Astrocyte (in vitro differentiated cells and primary cell): ENCODE measurements at regions not wholly inside any gene's neighbourhood (a gene's known extent, or its start where the extent isn't known, plus 50 kb on each side); places are given as distances from the start of the nearest gene placed in this dataset.
"Not testable (repeated sequence)": the region's sequence is repeated elsewhere in the genome, so short reads cannot be mapped to it uniquely, and the experiment has no call there.

Experiments
- DNase-seq: peaks from one replicate; pipeline ENCODE4 v3.0.0-alpha.2; 2010; ENCODE audit warnings: low read depth
- FAIRE-seq: peaks from 2 replicates; lab custom pipeline; 2011; peaks lifted over from hg19 to GRCh38; lab: Jason Lieb, UNC
- H2AFZ ChIP-seq: 2 replicates; pipeline ENCODE4 v1.6.0; 2012; ENCODE audit warnings: low read depth, low read length, inconsistent platforms
- H3K27ac ChIP-seq: 2 replicates; pipeline ENCODE4 v1.5.1; 2011; ENCODE audit warnings: low read depth, low read length, inconsistent platforms
- H3K27me3 ChIP-seq: 2 replicates; pipeline ENCODE4 v1.6.0; 2011; ENCODE audit warnings: low read length, inconsistent platforms; ENCODE audit not compliant: insufficient read depth
- H3K36me3 ChIP-seq: 2 replicates; pipeline ENCODE4 v1.5.1; 2011; ENCODE audit warnings: low read length, inconsistent platforms; ENCODE audit not compliant: insufficient read depth
- H3K4me1 ChIP-seq: 2 replicates; pipeline ENCODE4 v1.5.1; 2011; ENCODE audit warnings: low read length, inconsistent platforms; ENCODE audit not compliant: insufficient read depth
- H3K4me2 ChIP-seq: 2 replicates; pipeline ENCODE4 v1.6.0; 2012; ENCODE audit warnings: low read length, inconsistent platforms
- H3K4me3 ChIP-seq: 2 replicates; pipeline ENCODE4 v1.5.1; 2011; ENCODE audit warnings: low read depth, mild to moderate bottlenecking, low read length, inconsistent platforms; ENCODE audit not compliant: insufficient read depth
- H3K79me2 ChIP-seq: 2 replicates; pipeline ENCODE4 v1.6.0; 2012; ENCODE audit warnings: mild to moderate bottlenecking, low read length, inconsistent platforms; ENCODE audit not compliant: insufficient read depth
- H3K9ac ChIP-seq: 2 replicates; pipeline ENCODE4 v1.6.0; 2012; ENCODE audit warnings: mild to moderate bottlenecking, low read length, inconsistent platforms
- H3K9me3 ChIP-seq: 2 replicates; pipeline ENCODE4 v1.5.1; 2012; ENCODE audit warnings: low read depth, mild to moderate bottlenecking, low read length, inconsistent platforms; ENCODE audit not compliant: insufficient read depth
- H4K20me1 ChIP-seq: 2 replicates; pipeline ENCODE4 v1.6.0; 2012; ENCODE audit warnings: low read length, inconsistent platforms; ENCODE audit not compliant: insufficient read depth
- H3K27ac Mint-ChIP-seq: one replicate; pipeline ENCODE4 v1.8.0; 2021; ENCODE audit warnings: mild to moderate bottlenecking, mixed read lengths; ENCODE audit not compliant: unreplicated experiment
- H3K27me3 Mint-ChIP-seq: one replicate; pipeline ENCODE4 v1.8.0; 2021; ENCODE audit warnings: low read depth, mixed read lengths; ENCODE audit not compliant: unreplicated experiment
- H3K36me3 Mint-ChIP-seq: one replicate; pipeline ENCODE4 v1.8.0; 2021; ENCODE audit warnings: low read depth, mixed read lengths; ENCODE audit not compliant: unreplicated experiment
- H3K4me1 Mint-ChIP-seq: one replicate; pipeline ENCODE4 v1.8.0; 2021; ENCODE audit warnings: low read depth, mixed read lengths; ENCODE audit not compliant: unreplicated experiment
- H3K4me3 Mint-ChIP-seq: one replicate; pipeline ENCODE4 v1.8.0; 2021; ENCODE audit warnings: mild to moderate bottlenecking, moderate library complexity, mixed read lengths; ENCODE audit not compliant: unreplicated experiment
- H3K9me3 Mint-ChIP-seq: one replicate; pipeline ENCODE4 v1.8.0; 2021; ENCODE audit warnings: mild to moderate bottlenecking, mixed read lengths; ENCODE audit not compliant: unreplicated experiment
- CTCF ChIP-seq: IDR thresholded peaks from 2 replicates; pipeline ENCODE4 v1.5.1; 2011; ENCODE audit warnings: low read depth, mild to moderate bottlenecking, inconsistent platforms, low read length, moderate library complexity; ENCODE audit not compliant: insufficient read depth
- EZH2 ChIP-seq: IDR thresholded peaks from 2 replicates; pipeline ENCODE4 v1.6.1; 2012; ENCODE audit warnings: mild to moderate bottlenecking, low read length, inconsistent platforms; ENCODE audit not compliant: insufficient read depth

- H4K20me1 ChIP-seq, result no peaks in the 10 kb centered on the region
- no peak overlapping the region for H3K9ac ChIP-seq
- no peak overlapping the region for H2AFZ ChIP-seq
- no peak overlapping the region for H3K27ac ChIP-seq
- H3K36me3 ChIP-seq, result no peaks in the 10 kb centered on the region
- Mint-ChIP-seq H3K36me3 (no peaks in the 10 kb centered on the region), H3K4me3 (no peak overlapping the region), H3K27ac (no peak overlapping the region), H3K4me1 (peaks cover 3% of the 10 kb centered on the region), H3K9me3 (peaks cover 3% of the 10 kb centered on the region), H3K27me3 (no peaks in the 10 kb centered on the region)
- no peaks in the 10 kb centered on the region for H3K4me1 ChIP-seq
- H3K4me3 ChIP-seq, result no peak overlapping the region
- TF ChIP-seq EZH2 (no peak), CTCF (no peak)
- FAIRE-seq, result no peak
- peak; percentile 37 for DNase-seq
- H3K4me2 ChIP-seq, result peak overlapping the region; percentile 24
- no peaks in the 10 kb centered on the region for H3K27me3 ChIP-seq
- no peaks in the 10 kb centered on the region for H3K79me2 ChIP-seq
- H3K9me3 ChIP-seq, result no peaks in the 10 kb centered on the region
Measured at GRCh38 chr3:28053759-28054158, 187.7 kb upstream of the CMC1 start.

- FAIRE-seq, result no peak
- H3K27me3 Mint-ChIP-seq, result no peaks in the 10 kb centered on the region
- Histone ChIP-seq H3K4me3 (no peak overlapping the region), H3K9ac (no peak overlapping the region), H3K36me3 (no peaks in the 10 kb centered on the region), H3K4me2 (no peak overlapping the region), H3K4me1 (no peaks in the 10 kb centered on the region), H4K20me1 (no peaks in the 10 kb centered on the region), H3K9me3 (no peaks in the 10 kb centered on the region), H2AFZ (no peak overlapping the region), H3K27ac (no peak overlapping the region), H3K79me2 (no peaks in the 10 kb centered on the region), H3K27me3 (no peaks in the 10 kb centered on the region)
- H3K36me3 Mint-ChIP-seq, result no peaks in the 10 kb centered on the region
- H3K9me3 Mint-ChIP-seq, result peaks cover 3% of the 10 kb centered on the region
- no peak for DNase-seq
- H3K4me1 Mint-ChIP-seq, result peaks cover 3% of the 10 kb centered on the region
- no peak overlapping the region for H3K4me3 Mint-ChIP-seq
- no peak overlapping the region for H3K27ac Mint-ChIP-seq
- no peak for TF ChIP-seq CTCF
- no peak for TF ChIP-seq EZH2
Measured at GRCh38 chr3:28056806-28057205, 184.6 kb upstream of the CMC1 start.

GRCh38 chr3:28057539-28057938 is 183.9 kb upstream of the CMC1 start:
- H3K36me3 Mint-ChIP-seq, result no peaks in the 10 kb centered on the region
- peaks cover 3% of the 10 kb centered on the region for H3K4me1 Mint-ChIP-seq
- no peak overlapping the region for H3K9ac ChIP-seq
- no peak overlapping the region for H2AFZ ChIP-seq
- H3K4me3 Mint-ChIP-seq, result no peak overlapping the region
- FAIRE-seq, result no peak
- H3K36me3 ChIP-seq, result no peaks in the 10 kb centered on the region
- no peak overlapping the region for H3K4me3 ChIP-seq
- H3K9me3 ChIP-seq, result no peaks in the 10 kb centered on the region
- no peaks in the 10 kb centered on the region for H3K4me1 ChIP-seq
- DNase-seq, result no peak
- no peak overlapping the region for H3K4me2 ChIP-seq
- H4K20me1 ChIP-seq, result no peaks in the 10 kb centered on the region
- TF ChIP-seq CTCF, result no peak
- TF ChIP-seq EZH2, result no peak
- no peak overlapping the region for H3K27ac ChIP-seq
- no peaks in the 10 kb centered on the region for H3K27me3 ChIP-seq
- H3K9me3 Mint-ChIP-seq, result peaks cover 3% of the 10 kb centered on the region
- H3K27ac Mint-ChIP-seq, result no peak overlapping the region
- H3K79me2 ChIP-seq, result no peaks in the 10 kb centered on the region
- no peaks in the 10 kb centered on the region for H3K27me3 Mint-ChIP-seq

GRCh38 chr3:28059199-28059598 is 182.2 kb upstream of the CMC1 start:
- not testable (repeated sequence) for FAIRE-seq, H3K4me2 ChIP-seq, H3K9me3 ChIP-seq, H4K20me1 ChIP-seq, H3K27ac ChIP-seq, H2AFZ ChIP-seq, H3K9ac ChIP-seq, H3K9me3 Mint-ChIP-seq, H3K4me1 Mint-ChIP-seq, H3K27me3 Mint-ChIP-seq, H3K27me3 ChIP-seq, H3K27ac Mint-ChIP-seq, H3K4me3 ChIP-seq, DNase-seq, H3K4me3 Mint-ChIP-seq, H3K36me3 Mint-ChIP-seq, H3K79me2 ChIP-seq, H3K36me3 ChIP-seq, H3K4me1 ChIP-seq
